Memory B cell (primary cell): ENCODE measurements at regions not wholly inside any gene's neighbourhood (a gene's known extent, or its start where the extent isn't known, plus 50 kb on each side); places are given as distances from the start of the nearest gene placed in this dataset.
"Not testable (repeated sequence)": the region's sequence is repeated elsewhere in the genome, so short reads cannot be mapped to it uniquely, and the experiment has no call there.

Experiments used
- ATAC-seq: fragments of 150-1000 bp; cut with Tn5 transposase; 2 replicates; pipeline ENCODE4 v1.10.0; 2021; ENCODE audit warnings: low read depth, mild to moderate bottlenecking, moderate library complexity
- DNase-seq, 2 donors: peaks; one replicate each; pipeline ENCODE4 v3.0.0; 2022; ENCODE audit warnings: low spot score in 2 of 2
- H3K27ac Mint-ChIP-seq: one replicate; pipeline ENCODE4 v1.8.0; 2022; ENCODE audit warnings: mild to moderate bottlenecking, moderate library complexity, mixed read lengths
- H3K27me3 Mint-ChIP-seq: one replicate; pipeline ENCODE4 v1.8.0; 2022; ENCODE audit warnings: mixed read lengths
- H3K36me3 Mint-ChIP-seq: one replicate; pipeline ENCODE4 v1.8.0; 2022; ENCODE audit warnings: mild to moderate bottlenecking, mixed read lengths
- H3K4me1 Mint-ChIP-seq: one replicate; pipeline ENCODE4 v1.8.0; 2022; ENCODE audit warnings: mixed read lengths
- H3K4me3 Mint-ChIP-seq: one replicate; pipeline ENCODE4 v1.8.0; 2022; ENCODE audit warnings: mild to moderate bottlenecking, moderate library complexity, mixed read lengths
- H3K9me3 Mint-ChIP-seq: one replicate; pipeline ENCODE4 v1.8.0; 2022; ENCODE audit warnings: mixed read lengths

- H3K36me3 Mint-ChIP-seq = no peaks in the 10 kb centered on the region
- no peak overlapping the region for H3K4me3 Mint-ChIP-seq
- H3K27me3 Mint-ChIP-seq = peaks cover 4% of the 10 kb centered on the region
These were observed 435.4 kb upstream of the GRAMD2B start for GRCh38 chr5:125987677-125988255.

GRCh38 chr5:125992050-125992449, 431.2 kb upstream of the GRAMD2B start:
- no peak for ATAC-seq
- Mint-ChIP-seq H3K36me3 (no peaks in the 10 kb centered on the region), H3K4me3 (no peak overlapping the region), H3K27me3 (peaks cover 4% of the 10 kb centered on the region), H3K4me1 (no peaks in the 10 kb centered on the region), H3K27ac (no peak overlapping the region), H3K9me3 (no peaks in the 10 kb centered on the region)
- DNase-seq = no peak

More at GRCh38 chr5:125987677-125988255, 435.4 kb upstream of the GRAMD2B start:
- H3K27ac Mint-ChIP-seq = no peak overlapping the region
- H3K4me1 Mint-ChIP-seq = no peaks in the 10 kb centered on the region
- DNase-seq = no peak
- no peak for ATAC-seq
- no peaks in the 10 kb centered on the region for H3K9me3 Mint-ChIP-seq

- H3K9me3 Mint-ChIP-seq, DNase-seq, H3K27me3 Mint-ChIP-seq, ATAC-seq, H3K36me3 Mint-ChIP-seq, H3K27ac Mint-ChIP-seq, H3K4me3 Mint-ChIP-seq, H3K4me1 Mint-ChIP-seq: not testable (repeated sequence)
These were observed 423.8 kb upstream of the GRAMD2B start for GRCh38 chr5:125999271-126000030.

GRCh38 chr5:126000507-126000906, 422.7 kb upstream of the GRAMD2B start:
- ATAC-seq (no peak), DNase-seq (no peak)
- no peak overlapping the region for H3K27ac Mint-ChIP-seq
- no peaks in the 10 kb centered on the region for H3K36me3 Mint-ChIP-seq
- no peaks in the 10 kb centered on the region for H3K27me3 Mint-ChIP-seq
- no peak overlapping the region for H3K4me3 Mint-ChIP-seq
- H3K4me1 Mint-ChIP-seq = no peaks in the 10 kb centered on the region
- no peaks in the 10 kb centered on the region for H3K9me3 Mint-ChIP-seq

- Mint-ChIP-seq H3K27ac (no peak overlapping the region), H3K4me1 (no peaks in the 10 kb centered on the region), H3K9me3 (no peaks in the 10 kb centered on the region), H3K36me3 (no peaks in the 10 kb centered on the region), H3K4me3 (no peak overlapping the region), H3K27me3 (no peaks in the 10 kb centered on the region)
- ATAC-seq (no peak), DNase-seq (no peak)
These were observed 420.8 kb upstream of the GRAMD2B start for GRCh38 chr5:126002222-126002897.

- H3K9me3 Mint-ChIP-seq = no peaks in the 10 kb centered on the region
- no peak overlapping the region for H3K4me3 Mint-ChIP-seq
- no peak overlapping the region for H3K27ac Mint-ChIP-seq
- no peaks in the 10 kb centered on the region for H3K36me3 Mint-ChIP-seq
- H3K27me3 Mint-ChIP-seq = no peaks in the 10 kb centered on the region
- no peak for ATAC-seq
- no peak for DNase-seq
- H3K4me1 Mint-ChIP-seq = no peaks in the 10 kb centered on the region
These were observed 419.9 kb upstream of the GRAMD2B start for GRCh38 chr5:126003309-126003708.

- Mint-ChIP-seq H3K27ac (no peak overlapping the region), H3K27me3 (no peaks in the 10 kb centered on the region), H3K9me3 (no peaks in the 10 kb centered on the region), H3K36me3 (no peaks in the 10 kb centered on the region), H3K4me3 (no peak overlapping the region), H3K4me1 (no peaks in the 10 kb centered on the region)
- ATAC-seq (no peak), DNase-seq (no peak)
These were observed 418.6 kb upstream of the GRAMD2B start for GRCh38 chr5:126004636-126005035.

- no peaks in the 10 kb centered on the region for H3K4me1 Mint-ChIP-seq
- no peak overlapping the region for H3K27ac Mint-ChIP-seq
- ATAC-seq = no peak
- no peaks in the 10 kb centered on the region for H3K9me3 Mint-ChIP-seq
- H3K4me3 Mint-ChIP-seq = no peak overlapping the region
- H3K27me3 Mint-ChIP-seq = peaks cover under 1% of the 10 kb centered on the region
- DNase-seq = no peak
- H3K36me3 Mint-ChIP-seq = no peaks in the 10 kb centered on the region
These were observed 415.4 kb upstream of the GRAMD2B start for GRCh38 chr5:126007841-126008240.

- Mint-ChIP-seq H3K4me1 (no peaks in the 10 kb centered on the region), H3K27ac (no peak overlapping the region), H3K36me3 (no peaks in the 10 kb centered on the region), H3K27me3 (peaks cover 5% of the 10 kb centered on the region), H3K9me3 (no peaks in the 10 kb centered on the region), H3K4me3 (no peak overlapping the region)
- DNase-seq = no peak
- ATAC-seq = no peak
These were observed 413.6 kb upstream of the GRAMD2B start for GRCh38 chr5:126009566-126009965.

GRCh38 chr5:126011526-126011925, 411.7 kb upstream of the GRAMD2B start:
- not testable (repeated sequence) for H3K27me3 Mint-ChIP-seq, H3K27ac Mint-ChIP-seq, H3K9me3 Mint-ChIP-seq, ATAC-seq, H3K36me3 Mint-ChIP-seq, H3K4me1 Mint-ChIP-seq, H3K4me3 Mint-ChIP-seq, DNase-seq

- no peak for DNase-seq
- H3K4me1 Mint-ChIP-seq = no peaks in the 10 kb centered on the region
- H3K4me3 Mint-ChIP-seq = no peak overlapping the region
- no peak overlapping the region for H3K27ac Mint-ChIP-seq
- ATAC-seq = no peak
- H3K36me3 Mint-ChIP-seq = no peaks in the 10 kb centered on the region
- H3K27me3 Mint-ChIP-seq = peaks cover 5% of the 10 kb centered on the region
- no peaks in the 10 kb centered on the region for H3K9me3 Mint-ChIP-seq
These were observed 408.5 kb upstream of the GRAMD2B start for GRCh38 chr5:126014676-126015075.

- Mint-ChIP-seq H3K27me3 (peaks cover 5% of the 10 kb centered on the region), H3K9me3 (no peaks in the 10 kb centered on the region), H3K36me3 (no peaks in the 10 kb centered on the region), H3K4me1 (no peaks in the 10 kb centered on the region), H3K4me3 (no peak overlapping the region), H3K27ac (no peak overlapping the region)
- ATAC-seq (no peak), DNase-seq (no peak)
These were observed 407.7 kb upstream of the GRAMD2B start for GRCh38 chr5:126015235-126016181.

GRCh38 chr5:126016256-126016655, 407.0 kb upstream of the GRAMD2B start:
- ATAC-seq = no peak
- DNase-seq = no peak
- H3K4me3 Mint-ChIP-seq = no peak overlapping the region
- no peaks in the 10 kb centered on the region for H3K9me3 Mint-ChIP-seq
- H3K36me3 Mint-ChIP-seq = no peaks in the 10 kb centered on the region
- H3K27me3 Mint-ChIP-seq = peaks cover 7% of the 10 kb centered on the region
- no peak overlapping the region for H3K27ac Mint-ChIP-seq
- no peaks in the 10 kb centered on the region for H3K4me1 Mint-ChIP-seq

- H3K36me3 Mint-ChIP-seq = no peaks in the 10 kb centered on the region
- DNase-seq (no peak), ATAC-seq (no peak)
- H3K27ac Mint-ChIP-seq = no peak overlapping the region
- no peaks in the 10 kb centered on the region for H3K9me3 Mint-ChIP-seq
- no peak overlapping the region for H3K4me3 Mint-ChIP-seq
- peaks cover 7% of the 10 kb centered on the region for H3K27me3 Mint-ChIP-seq
- H3K4me1 Mint-ChIP-seq = no peaks in the 10 kb centered on the region
These were observed 406.1 kb upstream of the GRAMD2B start for GRCh38 chr5:126017096-126017495.
